VCaP (cell line): ENCODE measurements at regions not wholly inside any gene's neighbourhood (a gene's known extent, or its start where the extent isn't known, plus 50 kb on each side); places are given as distances from the start of the nearest gene placed in this dataset.

Experiments used
- H3K27ac ChIP-seq: fragments of 450-650 bp; 2 replicates; pipeline ENCODE4 v1.5.1; 2017
- CTCF ChIP-seq: fragments of 450-650 bp; conservative IDR thresholded peaks from 2 replicates; pipeline ENCODE4 v1.5.1; 2017; ENCODE audit warnings: mild to moderate bottlenecking, moderate library complexity

GRCh38 chr2:14272396-14273075 is 360.0 kb upstream of the LRATD1 start:
- no peak overlapping the region for H3K27ac ChIP-seq
- TF ChIP-seq CTCF = no peak

GRCh38 chr2:14273650-14274049 is 358.9 kb upstream of the LRATD1 start:
- no peak for TF ChIP-seq CTCF
- no peak overlapping the region for H3K27ac ChIP-seq

GRCh38 chr2:14284244-14284643 is 348.3 kb upstream of the LRATD1 start:
- no peak overlapping the region for H3K27ac ChIP-seq
- TF ChIP-seq CTCF = no peak

GRCh38 chr2:14285812-14286211 is 346.7 kb upstream of the LRATD1 start:
- peak overlapping the region; percentile 34 for H3K27ac ChIP-seq
- no peak for TF ChIP-seq CTCF

- TF ChIP-seq CTCF = peak; percentile 73
- H3K27ac ChIP-seq = peak overlapping the region; percentile 47
Measured at GRCh38 chr2:14288016-14288415, 344.5 kb upstream of the LRATD1 start.

GRCh38 chr2:14292964-14293363 is 339.6 kb upstream of the LRATD1 start:
- no peak for TF ChIP-seq CTCF

GRCh38 chr2:14297340-14297739 is 335.2 kb upstream of the LRATD1 start:
- TF ChIP-seq CTCF = no peak

More at GRCh38 chr2:14292964-14293363, 339.6 kb upstream of the LRATD1 start:
- H3K27ac ChIP-seq = no peak overlapping the region

More at GRCh38 chr2:14297340-14297739, 335.2 kb upstream of the LRATD1 start:
- H3K27ac ChIP-seq = no peak overlapping the region
